ENCODE measurements at regions not wholly inside any gene's neighbourhood (a gene's known extent, or its start where the extent isn't known, plus 50 kb on each side); places are given as distances from the start of the nearest gene placed in this dataset.
"Not testable (repeated sequence)": the region's sequence is repeated elsewhere in the genome, so short reads cannot be mapped to it uniquely, and the experiment has no call there.

- DNase-seq = no peak
Measured at GRCh38 chr13:79906345-79906744, 425.4 kb downstream of the NDFIP2 start.

GRCh38 chr13:79905018-79905417 is 424.1 kb downstream of the NDFIP2 start:
- DNase-seq = no peak

DNA sequence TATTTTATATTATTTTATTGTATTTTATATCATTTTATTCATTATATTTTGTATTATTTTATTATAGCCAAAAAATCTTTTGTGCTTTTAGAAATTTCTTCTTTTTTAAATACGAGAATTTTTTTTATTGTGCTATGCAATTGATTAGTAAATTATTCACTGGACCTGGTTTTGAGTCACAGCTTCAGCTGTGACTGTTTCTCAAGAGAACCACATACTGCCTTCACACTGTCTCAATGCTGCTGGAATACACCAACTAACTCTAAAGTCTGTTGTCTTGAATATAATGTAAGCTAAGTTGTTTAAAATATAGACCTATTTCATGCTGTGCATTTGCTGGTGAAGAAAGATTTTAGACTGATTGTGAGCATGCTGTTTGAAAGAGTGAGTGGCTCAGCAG is 423.6 kb downstream of the NDFIP2 start:
- no peak for DNase-seq

GRCh38 chr13:79901336-79901735 is 420.4 kb downstream of the NDFIP2 start:
- DNase-seq = no peak

GRCh38 chr13:79900356-79900755 is 419.4 kb downstream of the NDFIP2 start:
- DNase-seq = no peak

DNA sequence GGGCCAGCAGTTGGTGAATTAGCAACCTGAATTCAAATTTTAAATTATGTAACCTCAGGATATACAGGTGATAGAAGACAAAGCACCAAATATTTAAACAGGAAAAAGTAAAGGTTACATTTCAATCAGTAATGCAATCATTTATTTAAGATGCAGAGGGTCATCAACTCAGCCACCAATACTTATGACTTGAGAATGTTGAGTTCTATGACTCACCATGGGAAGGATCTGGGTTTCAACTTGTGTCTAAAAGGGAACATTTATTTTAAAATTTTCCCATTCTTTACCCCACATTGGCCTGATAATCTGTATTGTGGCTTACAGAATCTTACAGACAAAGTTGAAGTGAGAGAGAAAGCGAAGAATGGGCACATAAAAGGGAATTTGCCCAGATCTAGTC is 418.0 kb downstream of the NDFIP2 start:
- no peak for DNase-seq

GRCh38 chr13:79898202-79898826 is 417.4 kb downstream of the NDFIP2 start:
- no peak for DNase-seq

- no peak for DNase-seq
Measured at GRCh38 chr13:79896851-79897250, 415.9 kb downstream of the NDFIP2 start.

GRCh38 chr13:79895416-79895815 is 414.5 kb downstream of the NDFIP2 start:
- no peak for DNase-seq

DNA sequence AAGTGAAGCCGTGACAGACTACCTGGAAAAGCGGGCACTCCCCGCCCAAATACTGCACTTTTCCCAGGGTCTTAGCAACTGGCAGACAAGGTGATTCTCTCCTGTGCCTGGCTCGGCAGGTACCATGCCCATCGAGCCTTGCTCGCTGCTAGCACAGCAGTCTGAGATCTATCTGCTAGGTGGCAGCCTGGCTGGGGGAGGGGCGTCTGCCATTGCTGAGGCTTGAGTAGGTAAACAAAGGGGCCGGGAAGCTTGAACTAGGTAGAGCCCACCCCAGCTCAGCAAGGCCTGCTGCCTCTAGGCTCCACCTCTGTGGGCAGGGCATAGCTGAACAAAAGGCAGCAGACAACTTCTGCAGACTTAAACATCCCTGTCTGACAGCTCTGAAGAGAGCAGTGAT is 406.3 kb downstream of the NDFIP2 start:
- not testable (repeated sequence) for DNase-seq

- no peak for DNase-seq
Measured at GRCh38 chr13:79886601-79887000, 405.6 kb downstream of the NDFIP2 start.

DNA sequence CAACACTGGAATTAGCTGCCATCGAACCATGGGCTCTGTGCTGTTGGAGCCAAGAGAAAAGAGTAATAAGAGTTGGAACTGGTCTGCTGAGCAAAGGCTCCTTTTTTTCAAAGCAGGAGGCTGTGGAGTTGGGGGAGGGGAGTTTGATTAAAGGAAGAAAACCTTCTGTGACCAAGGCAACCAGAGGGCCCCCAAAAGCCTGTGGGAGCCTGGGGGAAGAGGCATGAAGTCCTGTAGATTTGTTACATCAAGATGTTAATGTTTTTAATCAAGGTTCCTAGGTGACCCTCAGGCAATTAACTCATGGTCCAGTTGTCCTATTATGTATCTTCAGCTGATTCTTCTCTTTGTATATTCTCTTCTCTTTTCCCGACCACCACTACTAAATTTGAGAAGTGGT is 403.9 kb downstream of the NDFIP2 start:
- DNase-seq = no peak

DNA sequence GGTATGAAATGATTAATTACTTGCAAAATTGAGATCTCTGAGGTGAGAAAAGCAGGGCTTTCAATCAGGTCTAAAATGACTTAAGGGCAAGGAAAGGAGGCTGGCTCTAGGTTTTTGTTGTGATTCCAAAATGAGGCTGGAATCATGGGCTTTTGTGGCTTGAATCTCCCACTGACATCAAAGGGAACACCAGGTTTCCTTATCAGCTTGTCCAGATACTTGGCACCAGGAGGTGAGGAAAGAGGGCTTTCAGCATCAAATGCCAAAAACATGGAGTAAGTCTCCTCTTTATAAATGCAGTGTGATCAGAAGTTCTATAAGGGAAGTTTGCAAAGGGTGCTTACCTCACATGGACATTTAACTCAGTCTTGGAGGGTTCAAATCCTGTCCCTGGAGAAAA is 402.3 kb downstream of the NDFIP2 start:
- DNase-seq = no peak

GRCh38 chr13:79880818-79881217 is 399.9 kb downstream of the NDFIP2 start:
- DNase-seq = no peak

- no peak for DNase-seq
Measured at GRCh38 chr13:79874396-79875360, 393.7 kb downstream of the NDFIP2 start.

GRCh38 chr13:79871594-79871993 is 390.6 kb downstream of the NDFIP2 start:
- no peak for DNase-seq

GRCh38 chr13:79870766-79871165 is 389.8 kb downstream of the NDFIP2 start:
- DNase-seq = no peak

GRCh38 chr13:79870123-79870522 is 389.2 kb downstream of the NDFIP2 start:
- DNase-seq = no peak

DNA sequence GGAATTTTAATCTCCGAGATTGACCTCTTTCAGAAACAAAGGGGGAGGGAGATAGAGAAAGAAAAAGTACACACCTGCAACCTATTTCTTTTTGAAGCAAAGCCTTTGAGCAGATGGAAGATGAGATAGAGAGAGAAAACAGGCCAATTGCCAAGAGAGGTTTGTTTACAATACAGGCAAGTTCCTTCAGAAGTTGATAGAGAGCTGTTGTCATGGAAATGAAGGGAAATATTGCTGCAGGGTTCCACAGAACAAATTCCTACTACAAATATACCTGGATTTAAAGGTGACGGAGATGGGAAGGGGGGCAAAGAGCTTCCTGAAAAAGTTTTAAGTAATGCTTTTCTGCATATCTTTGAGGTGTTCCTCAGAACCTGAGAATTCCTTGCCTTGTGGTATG is 388.4 kb downstream of the NDFIP2 start:
- DNase-seq = no peak

- DNase-seq = no peak
Measured at GRCh38 chr13:79867254-79867653, 386.3 kb downstream of the NDFIP2 start.

DNA sequence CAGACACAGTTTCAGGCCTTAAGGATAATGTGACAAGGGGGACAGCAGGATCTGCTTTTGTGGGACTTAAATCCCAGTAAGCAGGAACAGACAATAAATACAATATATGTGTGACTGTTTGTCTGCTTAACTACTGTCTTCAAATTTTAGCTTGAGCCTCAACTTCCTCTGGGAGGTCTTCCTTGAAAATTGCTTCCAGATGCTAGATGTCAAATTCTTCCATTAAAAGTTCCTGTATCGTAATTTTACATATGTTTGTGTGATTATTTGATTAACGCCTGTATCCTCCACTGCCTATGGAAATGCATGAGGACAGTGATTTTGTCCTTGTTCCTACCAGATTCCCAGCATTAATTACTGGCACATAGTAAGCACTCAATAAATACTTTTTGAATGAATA is 385.5 kb downstream of the NDFIP2 start:
- no peak for DNase-seq

- no peak for DNase-seq
Measured at GRCh38 chr13:79862515-79862914, 381.6 kb downstream of the NDFIP2 start.

DNA sequence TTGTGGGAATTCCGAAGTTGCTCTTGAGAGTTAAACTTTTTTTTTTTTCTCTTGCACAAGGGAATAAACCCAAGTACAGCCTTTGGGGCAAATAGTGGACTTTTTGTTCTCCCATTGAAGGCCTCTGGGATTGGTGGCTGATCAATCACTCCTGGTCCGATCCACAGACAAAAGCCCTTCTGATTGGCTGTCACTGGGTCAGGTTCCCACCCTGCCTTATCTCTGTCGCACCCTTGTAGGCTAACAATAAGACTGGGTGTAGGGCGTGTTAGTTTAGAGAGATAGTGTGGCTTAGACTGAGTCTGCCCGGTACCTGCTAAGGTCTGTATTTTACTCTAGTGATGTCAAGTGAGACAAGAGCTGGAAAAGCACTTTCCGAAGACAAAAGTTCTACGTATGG is 380.8 kb downstream of the NDFIP2 start:
- no peak for DNase-seq

- DNase-seq = no peak
Measured at GRCh38 chr13:79860791-79861190, 379.8 kb downstream of the NDFIP2 start.
